Duodenal mucosa (tissue), 2 donors: ENCODE measurements at regions not wholly inside any gene's neighbourhood (a gene's known extent, or its start where the extent isn't known, plus 50 kb on each side); places are given as distances from the start of the nearest gene placed in this dataset.
"Not testable (repeated sequence)": the region's sequence is repeated elsewhere in the genome, so short reads cannot be mapped to it uniquely, and the experiment has no call there.

Experiments used
- H3K27ac ChIP-seq: one replicate; pipeline ENCODE4 v1.7.0; 2013; ENCODE audit warnings: low read depth, low read length
- H3K27me3 ChIP-seq, 2 donors: one replicate each; pipeline ENCODE4 v1.7.0; 2013; ENCODE audit warnings: low read length in 2 of 2, control low read depth in 1 of 2; ENCODE audit not compliant: insufficient read depth in 2 of 2, control insufficient read depth in 1 of 2
- H3K36me3 ChIP-seq, 2 donors: one replicate each; pipeline ENCODE4 v1.7.0; 2013; ENCODE audit warnings: low read length in 2 of 2, control low read depth in 1 of 2; ENCODE audit not compliant: insufficient read depth in 2 of 2, control insufficient read depth in 1 of 2
- H3K4me1 ChIP-seq, 2 donors: one replicate each; pipeline ENCODE4 v1.7.0; 2013; ENCODE audit warnings: low read length in 2 of 2, control low read depth in 1 of 2; ENCODE audit not compliant: insufficient read depth in 2 of 2, control insufficient read depth in 1 of 2
- H3K4me3 ChIP-seq, 2 donors: one replicate each; pipeline ENCODE4 v1.7.0; 2013; ENCODE audit warnings: low read length in 2 of 2, low read depth in 1 of 2
- H3K9ac ChIP-seq, 2 donors: one replicate each; pipeline ENCODE4 v1.7.0; 2013; ENCODE audit warnings: low read length in 2 of 2, low read depth in 1 of 2
- H3K9me3 ChIP-seq, 2 donors: one replicate each; pipeline ENCODE4 v1.7.0; 2013; ENCODE audit warnings: low read length in 2 of 2, control low read depth in 1 of 2; ENCODE audit not compliant: control insufficient read depth in 1 of 2

DNA sequence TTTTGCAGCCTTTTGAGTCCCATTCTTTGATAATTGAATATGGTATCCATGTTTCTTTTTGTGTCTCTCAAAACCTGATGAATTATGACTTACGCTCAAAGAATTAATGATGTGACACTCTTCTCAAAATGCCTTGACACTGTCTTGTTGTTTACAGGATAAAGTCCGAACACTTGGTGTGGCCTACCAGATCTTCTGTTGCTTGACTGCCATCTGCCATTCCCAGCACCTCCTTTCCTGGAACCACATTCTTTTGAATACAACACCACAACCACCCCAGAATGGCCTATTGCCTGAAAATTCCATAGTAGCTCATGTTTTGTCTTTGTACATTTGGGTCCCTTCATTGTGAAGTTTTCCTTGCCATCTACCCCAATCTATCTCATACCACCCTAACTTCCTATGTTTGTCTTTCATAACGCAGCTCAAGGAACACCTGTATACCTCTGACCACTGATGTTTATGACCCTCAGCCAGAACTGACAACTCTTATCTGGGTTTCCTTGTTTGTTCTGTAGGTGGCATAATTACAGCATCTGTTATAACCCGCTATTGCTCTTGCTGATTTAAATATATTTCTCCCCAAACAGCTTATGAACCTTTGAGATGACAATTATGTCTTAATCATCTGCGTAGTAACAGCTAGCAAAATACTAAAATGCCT lies 991.3 kb downstream of the RAB28 start:
- no peak overlapping the region for H3K9ac ChIP-seq
- peaks cover 3 to 4% of the 10 kb centered on the region in 2 donors for H3K9me3 ChIP-seq
- no peak overlapping the region for H3K27ac ChIP-seq
- H3K4me3 ChIP-seq, result no peak overlapping the region
- no peaks in the 10 kb centered on the region for H3K4me1 ChIP-seq
- no peaks in the 10 kb centered on the region for H3K27me3 ChIP-seq
- no peaks in the 10 kb centered on the region for H3K36me3 ChIP-seq

DNA sequence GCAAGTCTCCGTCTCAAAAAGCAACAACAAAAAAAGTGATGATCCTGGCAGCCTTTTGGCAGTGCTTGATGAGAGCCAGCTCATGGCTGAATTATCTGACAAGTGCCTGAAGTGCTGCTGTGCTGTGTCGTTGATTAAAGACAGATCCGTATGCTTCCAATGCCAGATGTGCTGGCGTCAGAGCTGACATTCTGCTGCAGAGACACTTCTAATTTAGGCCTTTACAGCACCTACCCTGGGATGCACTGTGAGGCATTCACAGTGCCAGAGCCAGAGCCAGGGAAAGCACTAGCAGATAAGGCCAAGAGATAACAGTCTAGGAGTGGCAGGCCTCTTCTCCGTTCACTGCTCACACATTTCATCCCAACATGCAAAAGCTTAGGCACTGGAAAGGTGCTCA lies 995.5 kb downstream of the RAB28 start:
- Histone ChIP-seq H3K4me3 (no peak overlapping the region), H3K4me1 (no peaks in the 10 kb centered on the region), H3K27me3 (no peaks in the 10 kb centered on the region), H3K9ac (no peak overlapping the region), H3K27ac (no peak overlapping the region), H3K9me3 (no peaks in the 10 kb centered on the region), H3K36me3 (no peaks in the 10 kb centered on the region)

DNA sequence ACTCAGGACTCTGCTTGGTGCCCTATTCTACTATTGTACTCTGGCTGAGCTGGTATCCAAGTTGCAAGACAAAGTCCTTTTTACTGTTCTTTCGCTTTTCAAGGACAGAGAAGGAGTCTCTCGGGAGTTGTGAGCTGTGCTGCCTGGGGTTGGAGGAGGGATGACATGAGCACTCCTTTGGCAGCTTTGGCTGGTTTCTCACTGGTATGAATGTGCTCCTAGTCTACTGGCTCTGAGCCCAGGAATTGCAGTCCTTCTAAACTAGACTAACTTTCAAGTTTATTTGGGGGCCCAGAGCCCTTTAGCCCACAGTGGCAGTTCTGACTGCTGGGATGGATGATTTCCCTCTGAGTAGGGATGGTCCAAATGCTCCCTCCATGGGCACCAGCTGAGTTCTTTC lies 997.1 kb downstream of the RAB28 start:
- H3K9ac ChIP-seq, result no peak overlapping the region
- H3K4me3 ChIP-seq, result no peak overlapping the region
- no peak overlapping the region for H3K27ac ChIP-seq
- no peaks in the 10 kb centered on the region for H3K9me3 ChIP-seq
- no peaks in the 10 kb centered on the region for H3K27me3 ChIP-seq
- H3K36me3 ChIP-seq, result no peaks in the 10 kb centered on the region
- no peaks in the 10 kb centered on the region for H3K4me1 ChIP-seq

DNA sequence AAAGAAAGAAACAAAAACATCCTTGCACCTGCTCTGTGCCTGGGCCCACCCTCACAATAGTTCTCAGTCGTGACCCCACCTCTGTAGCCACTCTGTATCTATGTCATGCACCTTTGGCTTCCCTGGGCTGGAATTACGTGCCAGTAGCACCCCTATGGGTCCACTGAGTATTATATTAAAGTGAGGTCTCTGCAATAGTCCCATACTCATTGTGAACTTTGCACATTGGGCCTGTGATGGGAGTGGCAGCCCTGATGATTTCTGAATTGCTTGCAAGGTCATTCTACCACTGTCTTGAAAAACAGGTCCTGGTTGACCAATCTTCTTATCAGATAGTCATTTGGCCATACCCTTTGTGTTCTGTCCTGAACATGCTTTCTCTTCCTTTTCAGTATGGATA lies 1012.1 kb downstream of the RAB28 start:
- H3K27ac ChIP-seq, result no peak overlapping the region
- H3K9ac ChIP-seq, result no peak overlapping the region
- no peaks in the 10 kb centered on the region for H3K27me3 ChIP-seq
- no peaks in the 10 kb centered on the region for H3K36me3 ChIP-seq
- H3K4me3 ChIP-seq, result no peak overlapping the region
- H3K4me1 ChIP-seq, result no peaks in the 10 kb centered on the region
- peaks cover 2 to 5% of the 10 kb centered on the region in 2 donors for H3K9me3 ChIP-seq

DNA sequence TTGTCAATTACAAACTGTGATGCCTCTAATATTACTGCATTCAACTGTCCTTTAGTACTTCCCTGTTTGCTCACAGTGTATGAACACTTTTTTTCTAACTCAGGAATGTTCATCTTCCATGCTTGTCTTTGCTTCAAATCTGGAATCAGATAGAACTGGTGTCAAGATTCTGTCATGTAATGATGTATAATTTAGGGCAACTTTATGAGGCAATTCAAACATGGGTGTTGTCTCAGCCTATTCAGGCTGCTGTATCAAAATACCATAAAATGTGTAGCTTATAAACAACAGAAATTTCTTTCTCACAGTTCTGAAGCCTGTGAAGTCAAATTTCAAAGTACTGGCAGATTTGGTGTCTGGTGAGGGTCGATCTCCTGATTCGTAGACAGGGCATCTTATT lies 1012.9 kb downstream of the RAB28 start:
- no peaks in the 10 kb centered on the region for H3K27me3 ChIP-seq

DNA sequence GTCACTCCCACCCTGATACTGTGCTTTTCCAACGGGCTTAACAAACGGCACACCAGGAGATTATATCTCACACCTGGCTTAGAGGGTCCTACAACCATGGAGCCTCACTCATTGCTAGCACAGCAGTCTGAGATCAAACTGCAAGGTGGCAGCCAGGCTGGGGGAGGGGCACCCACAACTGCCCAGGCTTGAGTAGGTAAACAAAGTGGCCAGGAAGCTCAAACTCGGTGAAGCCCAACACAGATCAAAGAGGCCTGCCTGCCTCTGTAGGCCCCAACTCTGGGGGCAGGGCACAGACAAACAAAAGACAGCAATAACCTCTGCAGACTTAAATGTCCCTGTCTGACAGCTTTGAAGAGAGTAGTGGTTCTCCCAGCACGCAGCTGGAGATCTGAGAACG lies 1022.6 kb downstream of the RAB28 start:
- H3K27me3 ChIP-seq, H3K4me1 ChIP-seq, H3K27ac ChIP-seq, H3K4me3 ChIP-seq, H3K9ac ChIP-seq, H3K36me3 ChIP-seq, H3K9me3 ChIP-seq: not testable (repeated sequence)

More for the DNA sequence above, 1012.9 kb downstream of the RAB28 start:
- no peak overlapping the region for H3K9ac ChIP-seq
- peaks cover 2 to 5% of the 10 kb centered on the region in 2 donors for H3K9me3 ChIP-seq
- no peaks in the 10 kb centered on the region for H3K36me3 ChIP-seq
- H3K27ac ChIP-seq, result no peak overlapping the region
- no peak overlapping the region for H3K4me3 ChIP-seq
- no peaks in the 10 kb centered on the region for H3K4me1 ChIP-seq

DNA sequence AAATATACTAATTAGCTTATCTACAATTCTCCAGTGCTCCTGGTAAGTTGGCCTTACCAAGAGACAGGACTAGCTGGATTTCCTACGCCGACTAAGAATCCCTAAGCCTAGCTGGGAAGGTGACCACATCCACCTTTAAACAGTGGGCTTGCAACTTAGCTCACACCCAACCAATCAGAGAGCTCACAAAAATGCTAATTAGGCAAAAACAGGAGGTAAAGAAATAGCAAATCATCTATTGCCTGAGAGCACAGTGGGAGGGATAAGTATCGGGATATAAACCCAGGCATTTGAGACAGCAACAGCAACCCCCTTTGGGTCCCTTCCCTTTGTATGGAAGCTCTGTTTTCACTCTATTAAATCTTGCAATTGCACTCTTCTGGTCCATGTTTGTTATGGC lies 1025.0 kb downstream of the RAB28 start:
- Histone ChIP-seq H3K9me3 (peaks cover 3 to 6% of the 10 kb centered on the region in 2 donors), H3K4me1 (no peaks in the 10 kb centered on the region), H3K27ac (no peak overlapping the region), H3K9ac (no peak overlapping the region), H3K4me3 (no peak overlapping the region), H3K27me3 (no peaks in the 10 kb centered on the region), H3K36me3 (no peaks in the 10 kb centered on the region)

DNA sequence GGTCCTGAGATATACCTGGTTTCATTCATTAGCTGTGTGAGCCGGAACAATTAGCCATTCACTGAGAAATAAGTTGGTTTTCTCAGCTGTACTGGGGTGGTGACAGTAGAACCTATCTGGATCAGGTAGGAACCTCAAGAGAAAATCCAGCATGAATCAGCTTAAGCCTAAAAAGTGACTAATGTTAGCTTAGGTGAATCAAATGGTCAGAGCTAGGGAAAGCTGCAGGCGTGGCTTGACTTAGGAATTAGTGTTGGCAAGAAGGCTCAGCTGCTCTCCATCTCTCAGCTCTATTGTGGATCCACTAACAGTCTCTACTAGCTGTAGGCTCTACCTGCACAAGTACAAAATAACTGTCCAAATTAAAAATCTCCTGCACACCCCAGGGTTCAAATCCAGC lies 1025.5 kb downstream of the RAB28 start:
- H3K4me3 ChIP-seq, result no peak overlapping the region
- no peaks in the 10 kb centered on the region for H3K4me1 ChIP-seq
- no peak overlapping the region for H3K27ac ChIP-seq
- H3K36me3 ChIP-seq, result no peaks in the 10 kb centered on the region
- no peaks in the 10 kb centered on the region for H3K27me3 ChIP-seq
- no peak overlapping the region for H3K9ac ChIP-seq
- H3K9me3 ChIP-seq, result peaks cover 3 to 6% of the 10 kb centered on the region in 2 donors

DNA sequence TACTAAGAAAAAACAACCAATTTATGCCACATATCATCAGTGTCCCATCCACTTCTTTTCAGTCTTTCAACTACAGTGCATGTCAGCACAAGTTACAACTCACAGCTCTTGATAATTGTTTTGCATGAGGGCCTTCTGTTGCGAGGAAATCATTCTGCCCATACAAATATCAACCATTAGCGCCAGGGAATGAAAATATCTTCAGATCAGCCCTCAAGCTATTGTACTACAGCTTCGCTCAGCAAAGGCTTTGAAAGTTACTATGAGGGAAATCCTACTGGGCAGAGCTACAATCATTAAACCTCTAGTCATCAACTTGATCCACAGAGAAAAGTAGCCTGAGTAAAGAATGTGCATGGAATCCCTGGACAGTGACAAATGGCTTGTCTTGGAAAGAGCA lies 1023.6 kb upstream of the HS3ST1 start:
- H3K36me3 ChIP-seq, result no peaks in the 10 kb centered on the region
- no peak overlapping the region for H3K9ac ChIP-seq
- H3K4me1 ChIP-seq, result no peaks in the 10 kb centered on the region
- no peak overlapping the region for H3K4me3 ChIP-seq
- H3K27me3 ChIP-seq, result no peaks in the 10 kb centered on the region
- peaks cover 4 to 8% of the 10 kb centered on the region in 2 donors for H3K9me3 ChIP-seq
- no peak overlapping the region for H3K27ac ChIP-seq

DNA sequence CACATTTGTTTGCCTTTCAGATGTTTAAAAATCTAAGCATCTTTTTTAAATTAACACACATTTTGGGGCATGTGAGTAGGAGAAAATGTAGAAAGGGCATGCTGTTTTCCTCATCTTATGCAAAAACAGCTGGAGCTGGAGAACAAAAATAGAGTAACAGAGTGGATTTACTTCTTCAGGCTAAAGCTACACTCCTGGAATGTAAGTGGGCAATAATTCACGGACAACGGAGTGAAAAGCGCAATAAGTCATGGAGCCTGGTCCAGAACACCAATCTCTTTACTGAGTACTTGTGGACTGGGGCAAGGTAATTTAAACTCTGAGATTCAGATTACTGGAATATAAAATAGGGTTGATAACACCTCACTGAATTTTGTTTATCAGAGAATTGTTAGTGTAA lies 1018.8 kb upstream of the HS3ST1 start:
- no peaks in the 10 kb centered on the region for H3K4me1 ChIP-seq
- H3K9ac ChIP-seq, result no peak overlapping the region
- H3K9me3 ChIP-seq, result peaks cover 6 to 8% of the 10 kb centered on the region in 2 donors
- no peaks in the 10 kb centered on the region for H3K36me3 ChIP-seq
- H3K27me3 ChIP-seq, result no peaks in the 10 kb centered on the region
- H3K27ac ChIP-seq, result no peak overlapping the region
- no peak overlapping the region for H3K4me3 ChIP-seq
